ENCODE measurements at regions not wholly inside any gene's neighbourhood (a gene's known extent, or its start where the extent isn't known, plus 50 kb on each side); places are given as distances from the start of the nearest gene placed in this dataset.

- DNase-seq (ENCODE audit: low spot score) (no peak), ATAC-seq (no peak)
- H3K36me3 Mint-ChIP-seq: no peaks in the 10 kb centered on the region
- H3K4me1 Mint-ChIP-seq: peaks cover 34% of the 10 kb centered on the region
- ChIA-PET CTCF (interaction anchor here (1.4 to 2.6 kb wide), 4 partner anchors 101 to 439 kb away, joined by 4 to 23 read pairs (median 6); no protein-coding TSS in a partner anchor), POLR2A (no interaction called here)
- H3K27me3 Mint-ChIP-seq (ENCODE audit: low read depth): peaks cover 2% of the 10 kb centered on the region; the same call in 1 of the 2 replicates
- no peak overlapping the region for H3K4me3 Mint-ChIP-seq
- TF ChIP-seq EMX1 (CRISPR knock-in tag; IDR thresholded peaks at IDR 0.05): no peak
- TF ChIP-seq NR2C2 (CRISPR knock-in tag; IDR thresholded peaks at IDR 0.05): no peak
- TF ChIP-seq USF1 (CRISPR knock-in tag; IDR thresholded peaks at IDR 0.05): no peak
- TF ChIP-seq AR (CRISPR knock-in tag; IDR thresholded peaks at IDR 0.05): no peak
- TF ChIP-seq, protein P1, sequence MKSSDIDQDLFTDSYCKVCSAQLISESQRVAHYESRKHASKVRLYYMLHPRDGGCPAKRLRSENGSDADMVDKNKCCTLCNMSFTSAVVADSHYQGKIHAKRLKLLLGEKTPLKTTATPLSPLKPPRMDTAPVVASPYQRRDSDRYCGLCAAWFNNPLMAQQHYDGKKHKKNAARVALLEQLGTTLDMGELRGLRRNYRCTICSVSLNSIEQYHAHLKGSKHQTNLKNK (CRISPR knock-in tag; IDR thresholded peaks at IDR 0.05): no peak
- TF ChIP-seq, protein P2, sequence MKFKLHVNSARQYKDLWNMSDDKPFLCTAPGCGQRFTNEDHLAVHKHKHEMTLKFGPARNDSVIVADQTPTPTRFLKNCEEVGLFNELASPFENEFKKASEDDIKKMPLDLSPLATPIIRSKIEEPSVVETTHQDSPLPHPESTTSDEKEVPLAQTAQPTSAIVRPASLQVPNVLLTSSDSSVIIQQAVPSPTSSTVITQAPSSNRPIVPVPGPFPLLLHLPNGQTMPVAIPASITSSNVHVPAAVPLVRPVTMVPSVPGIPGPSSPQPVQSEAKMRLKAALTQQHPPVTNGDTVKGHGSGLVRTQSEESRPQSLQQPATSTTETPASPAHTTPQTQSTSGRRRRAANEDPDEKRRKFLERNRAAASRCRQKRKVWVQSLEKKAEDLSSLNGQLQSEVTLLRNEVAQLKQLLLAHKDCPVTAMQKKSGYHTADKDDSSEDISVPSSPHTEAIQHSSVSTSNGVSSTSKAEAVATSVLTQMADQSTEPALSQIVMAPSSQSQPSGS (CRISPR knock-in tag; IDR thresholded peaks at IDR 0.05; ENCODE audit: borderline replicate concordance, low read depth): no peak
- no peak for TF ChIP-seq NFYB (CRISPR knock-in tag; conservative IDR thresholded peaks at IDR 0.05; ENCODE audit: low read depth)
- no peak for TF ChIP-seq SP1 (CRISPR knock-in tag; conservative IDR thresholded peaks at IDR 0.05)
- TF ChIP-seq FOXP1 (CRISPR knock-in tag; IDR thresholded peaks at IDR 0.05; ENCODE audit: borderline replicate concordance): no peak
- no peak for TF ChIP-seq KAT7 (CRISPR knock-in tag; IDR thresholded peaks at IDR 0.05; ENCODE audit: borderline replicate concordance)
- no peak for TF ChIP-seq CREM (CRISPR knock-in tag; IDR thresholded peaks at IDR 0.05)
- TF ChIP-seq ZSCAN18 (CRISPR knock-in tag; IDR thresholded peaks at IDR 0.05): no peak
- no peak for TF ChIP-seq ZNF396 (CRISPR knock-in tag; IDR thresholded peaks at IDR 0.05; ENCODE audit: borderline replicate concordance)
- no peak for TF ChIP-seq PRRX2 (CRISPR knock-in tag; IDR thresholded peaks at IDR 0.05)
- H3K27ac Mint-ChIP-seq: no peak overlapping the region
- no peaks in the 10 kb centered on the region for H3K9me3 Mint-ChIP-seq
These were observed 96.0 kb downstream of the TMEM17 start for GRCh38 chr2:62410015-62410453.

- Mint-ChIP-seq H3K27me3 (ENCODE audit: low read depth) (peaks cover 2% of the 10 kb centered on the region; the same call in 1 of the 2 replicates), H3K36me3 (no peaks in the 10 kb centered on the region), H3K4me1 (peaks cover 34% of the 10 kb centered on the region), H3K27ac (no peak overlapping the region), H3K4me3 (no peak overlapping the region), H3K9me3 (no peaks in the 10 kb centered on the region)
- ChIA-PET POLR2A (interaction anchor here (0.7 kb wide), 1 partner anchor 62 kb away, joined by 5 read pairs; no protein-coding TSS in a partner anchor), CTCF (interaction anchor here (2.0 kb wide), 1 partner anchor 109 kb away, joined by 6 read pairs; no protein-coding TSS in a partner anchor)
- DNase-seq (ENCODE audit: low spot score) (no peak), ATAC-seq (no peak)
- TF ChIP-seq USF1 (CRISPR knock-in tag; IDR thresholded peaks at IDR 0.05): no peak
- TF ChIP-seq PRDM15 (CRISPR knock-in tag; IDR thresholded peaks at IDR 0.05): no peak
- TF ChIP-seq CDX4 (CRISPR knock-in tag; IDR thresholded peaks at IDR 0.05; ENCODE audit: borderline replicate concordance): no peak
- no peak for TF ChIP-seq CBFB (CRISPR knock-in tag; IDR thresholded peaks at IDR 0.05; ENCODE audit: low read depth)
- no peak for TF ChIP-seq ZNF232 (CRISPR knock-in tag; IDR thresholded peaks at IDR 0.05)
- TF ChIP-seq ZNF396 (CRISPR knock-in tag; IDR thresholded peaks at IDR 0.05; ENCODE audit: borderline replicate concordance): no peak
- no peak for TF ChIP-seq ATF1 (CRISPR knock-in tag; IDR thresholded peaks at IDR 0.05)
- TF ChIP-seq, protein P2 (CRISPR knock-in tag; IDR thresholded peaks at IDR 0.05; ENCODE audit: borderline replicate concordance, low read depth): no peak
- TF ChIP-seq MXD4 (CRISPR knock-in tag; IDR thresholded peaks at IDR 0.05; ENCODE audit: borderline replicate concordance): no peak
These were observed 96.6 kb downstream of the TMEM17 start for GRCh38 chr2:62409442-62409841.

All from WTC11 (cell line).